Skin epidermis (tissue), 12 donors: ENCODE measurements at regions not wholly inside any gene's neighbourhood (a gene's known extent, or its start where the extent isn't known, plus 50 kb on each side); places are given as distances from the start of the nearest gene placed in this dataset.
"Not testable (repeated sequence)": the region's sequence is repeated elsewhere in the genome, so short reads cannot be mapped to it uniquely, and the experiment has no call there.

Experiments
- H3K27ac ChIP-seq, 21 experiments: fragments of 200-600 bp; sonication (generic) in 11 of 21; one replicate each; pipeline ENCODE4 v1.5.0; 2020; ENCODE audit warnings: mild to moderate bottlenecking in 3 of 21, inconsistent platforms in 2 of 21, moderate library complexity in 2 of 21
- H3K4me3 ChIP-seq, 7 experiments: fragments of 200-600 bp; sonication (generic) in 2 of 7; one replicate each; pipeline ENCODE4 v1.5.0; 2020; ENCODE audit warnings: inconsistent platforms in 2 of 7, mild to moderate bottlenecking in 2 of 7, moderate library complexity in 1 of 7

DNA sequence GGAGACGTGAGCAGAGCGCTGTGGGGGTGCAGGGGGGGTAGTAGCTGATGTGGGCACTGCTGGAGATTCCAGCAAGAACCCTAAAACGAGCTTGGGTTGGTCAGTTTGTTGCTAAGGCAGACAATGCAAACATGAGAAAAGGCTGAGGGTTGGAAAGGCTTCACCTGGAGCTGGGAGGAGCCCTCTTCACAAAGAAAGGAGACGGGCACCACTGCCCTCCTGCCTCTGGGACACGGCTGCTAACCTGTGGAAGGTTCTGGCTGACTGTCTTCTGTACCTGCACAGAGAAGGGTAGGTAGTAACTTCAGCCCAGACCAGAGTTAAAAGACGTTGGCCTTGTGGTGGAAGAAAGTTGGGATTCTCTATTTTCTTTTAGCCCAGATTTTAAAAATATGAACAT lies 108.7 kb downstream of the SUCLA2 start:
- Histone ChIP-seq H3K4me3 (no peak overlapping the region), H3K27ac (no peak overlapping the region)

DNA sequence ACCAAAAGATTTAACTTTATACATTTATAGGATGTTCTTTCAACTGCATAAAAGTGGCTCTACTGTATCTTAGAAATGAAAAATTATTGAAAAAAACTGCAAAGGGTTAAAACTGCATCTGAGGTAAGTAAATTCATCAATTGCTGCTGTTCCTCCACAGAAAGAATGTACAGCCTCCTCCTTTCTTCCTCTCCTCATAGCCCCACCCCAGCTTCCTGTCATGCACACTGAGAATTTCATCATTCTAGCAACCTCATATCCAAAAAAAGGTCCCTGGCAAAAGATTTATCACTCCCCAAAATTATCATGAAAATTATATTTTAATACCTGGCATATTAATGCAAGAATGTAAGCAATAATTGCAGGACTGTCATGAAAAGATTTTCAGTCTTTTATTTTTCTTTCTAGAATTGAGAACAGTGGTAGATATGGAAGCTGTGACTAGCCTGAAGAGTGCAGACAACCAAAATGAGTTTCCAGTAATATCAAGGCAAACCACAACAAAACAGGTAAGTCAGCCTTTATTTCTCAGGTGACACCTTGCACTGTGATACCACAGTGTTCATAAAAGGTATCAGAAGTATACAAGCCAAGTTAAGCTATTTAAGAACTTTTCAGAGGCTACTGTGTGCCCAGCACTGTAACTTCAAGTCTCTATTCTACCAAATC lies 110.8 kb downstream of the SUCLA2 start:
- Histone ChIP-seq H3K4me3 (no peak overlapping the region), H3K27ac (no peak overlapping the region)

DNA sequence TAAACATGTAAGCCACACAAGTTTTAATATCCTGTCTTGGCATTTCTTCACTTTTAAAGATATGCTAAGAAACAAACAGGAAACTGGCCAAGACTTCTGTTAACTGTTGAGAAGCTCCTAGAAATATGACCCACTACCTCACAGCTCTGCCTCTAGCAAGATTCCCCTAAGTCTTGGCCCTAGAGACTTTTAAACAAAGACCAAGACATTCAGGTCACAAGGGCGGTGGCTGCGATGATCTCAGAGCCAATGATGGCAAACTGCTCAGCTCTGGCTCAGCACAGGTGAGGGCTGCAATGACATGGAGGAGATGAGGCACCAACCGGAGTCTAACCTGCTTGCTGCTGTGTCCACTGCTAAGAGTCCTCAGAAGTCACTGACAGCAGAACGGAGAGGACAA lies 114.8 kb downstream of the SUCLA2 start:
- H3K27ac ChIP-seq, result no peak overlapping the region
- no peak overlapping the region for H3K4me3 ChIP-seq

DNA sequence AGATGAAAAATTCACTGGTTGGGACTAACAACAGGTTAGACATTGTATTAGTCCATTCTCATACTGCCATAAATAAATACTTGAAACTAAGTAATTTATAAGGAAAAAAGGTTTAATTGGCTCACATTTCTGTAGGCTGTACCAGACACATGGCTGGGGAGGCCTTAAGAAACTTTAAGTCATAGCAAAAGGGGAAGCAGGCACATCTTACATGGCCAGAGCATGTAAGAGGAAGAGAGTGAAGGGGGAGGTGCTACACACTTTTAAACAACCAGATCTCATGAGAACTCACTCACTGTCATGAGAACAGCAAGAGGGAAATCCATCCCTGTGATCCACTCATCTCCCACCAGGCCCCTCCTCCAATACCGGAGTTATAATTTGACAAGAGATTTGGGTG lies 125.9 kb downstream of the SUCLA2 start:
- Histone ChIP-seq H3K4me3 (no peak overlapping the region), H3K27ac (no peak overlapping the region)

DNA sequence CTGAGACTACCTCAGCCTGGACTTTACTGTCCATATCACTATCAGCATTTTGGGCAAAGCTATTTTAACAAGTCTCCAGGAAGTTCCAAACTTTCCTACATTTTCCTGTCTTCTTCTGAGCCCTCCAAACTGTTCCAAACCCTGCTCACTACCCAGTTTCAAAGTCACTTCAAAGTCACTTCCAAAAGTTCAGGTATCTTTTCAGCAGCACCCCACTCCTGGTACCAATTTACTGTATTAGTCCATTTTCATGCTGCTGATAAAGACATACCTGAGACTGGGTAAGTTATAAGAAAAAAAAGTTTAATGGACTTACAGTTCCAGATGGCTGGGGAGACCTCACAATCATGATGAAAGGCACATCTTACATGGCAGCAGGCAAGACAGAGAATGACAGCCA lies 127.1 kb downstream of the SUCLA2 start:
- not testable (repeated sequence) for H3K27ac ChIP-seq, H3K4me3 ChIP-seq

DNA sequence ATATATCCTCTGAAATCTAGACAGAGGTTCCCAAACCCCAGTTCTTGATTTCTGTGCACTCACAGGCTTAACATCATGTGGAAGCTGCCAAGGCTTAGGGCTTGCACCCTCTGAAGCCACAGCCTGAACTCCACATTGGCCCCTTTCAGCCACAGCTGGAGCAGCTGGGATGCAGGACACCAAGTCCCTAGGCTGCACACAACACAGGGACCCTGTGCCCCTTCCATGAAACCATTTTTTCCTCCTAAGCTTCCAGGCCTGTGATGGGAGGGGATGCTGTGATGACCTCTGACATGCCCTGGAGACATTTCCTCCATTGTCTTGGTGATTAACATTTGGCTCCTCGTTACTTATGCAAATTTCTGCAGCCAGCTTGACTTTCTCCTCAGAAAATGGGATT lies 127.8 kb downstream of the SUCLA2 start:
- H3K27ac ChIP-seq, H3K4me3 ChIP-seq: not testable (repeated sequence)

DNA sequence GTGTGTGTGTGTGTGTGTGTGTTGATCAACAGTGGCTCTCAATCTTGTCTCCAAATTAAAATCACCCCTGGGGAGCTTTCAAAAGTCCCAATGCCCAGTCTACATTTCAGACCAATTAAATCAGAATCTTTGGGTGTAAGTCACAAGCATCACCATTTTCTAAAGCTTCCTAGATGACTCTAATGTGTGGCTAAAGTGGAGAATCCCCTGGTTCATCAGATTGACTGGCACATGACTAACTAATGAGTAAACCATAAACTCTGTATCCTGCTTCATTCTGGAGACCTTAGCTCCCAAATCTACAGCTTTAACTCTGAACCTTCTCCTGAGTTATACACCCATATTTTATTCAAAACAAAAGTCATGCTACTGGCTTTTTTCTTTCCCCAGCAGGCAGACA lies 131.3 kb downstream of the SUCLA2 start:
- H3K4me3 ChIP-seq, result no peak overlapping the region

DNA sequence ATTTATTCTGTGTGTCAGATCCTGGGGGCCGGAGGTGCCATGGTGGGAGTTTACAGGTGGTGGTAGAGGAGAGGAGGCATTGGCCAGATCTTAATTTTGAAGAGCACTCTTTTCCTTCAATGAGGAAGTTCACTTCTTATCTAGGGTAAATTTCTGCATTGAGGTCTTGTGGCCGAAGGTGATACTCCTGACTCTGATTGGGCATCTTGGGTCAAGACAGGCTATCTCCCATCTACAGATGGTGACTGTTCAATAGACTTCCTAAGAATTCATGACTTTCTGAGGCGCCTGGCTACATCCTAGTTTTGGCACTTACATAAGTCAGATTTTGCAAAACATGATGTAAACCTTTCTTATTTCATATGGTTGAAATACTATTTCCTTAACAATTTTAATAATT lies 135.2 kb downstream of the SUCLA2 start:
- H3K27ac ChIP-seq, result no peak overlapping the region
- no peak overlapping the region for H3K4me3 ChIP-seq

More for the DNA sequence above, 131.3 kb downstream of the SUCLA2 start:
- H3K27ac ChIP-seq, result no peak overlapping the region

DNA sequence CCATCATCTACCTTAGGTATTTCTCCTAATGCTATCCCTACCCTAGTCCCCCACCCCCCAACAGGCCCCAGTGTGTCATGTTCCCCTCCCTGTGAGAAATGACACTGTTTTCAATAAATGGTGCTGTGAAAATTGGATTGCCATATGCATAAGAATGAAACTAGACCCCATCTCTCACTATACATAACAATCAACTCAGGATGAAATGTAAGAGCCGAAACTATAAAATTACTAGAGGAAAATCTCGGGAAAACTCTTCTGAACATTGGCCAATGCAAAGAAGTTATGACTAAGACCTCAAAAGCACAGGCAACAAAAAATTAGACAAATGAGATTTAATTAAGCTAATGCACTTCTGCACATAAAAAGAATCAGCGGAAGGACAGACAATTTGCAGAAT lies 138.2 kb downstream of the SUCLA2 start:
- Histone ChIP-seq H3K27ac (no peak overlapping the region), H3K4me3 (no peak overlapping the region)

DNA sequence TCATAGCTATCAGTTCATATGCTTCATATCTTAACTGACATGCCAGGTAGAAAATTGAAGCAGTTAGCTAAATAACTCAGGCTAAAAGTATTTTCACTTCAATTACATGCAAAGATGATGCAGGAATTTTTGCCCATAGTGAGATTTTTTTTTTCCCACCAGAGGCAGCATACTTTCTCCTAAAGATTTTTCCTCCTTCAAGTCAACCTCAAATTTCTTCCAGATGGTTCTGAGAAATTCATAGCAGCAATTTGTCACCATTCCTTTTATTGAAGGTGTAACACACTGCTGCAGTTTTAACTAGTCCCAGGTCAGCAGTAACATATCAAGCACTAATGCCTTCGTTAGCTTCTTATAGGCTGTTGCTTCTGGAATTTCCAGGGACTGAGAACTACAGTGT lies 141.9 kb downstream of the SUCLA2 start:
- H3K4me3 ChIP-seq, result no peak overlapping the region

DNA sequence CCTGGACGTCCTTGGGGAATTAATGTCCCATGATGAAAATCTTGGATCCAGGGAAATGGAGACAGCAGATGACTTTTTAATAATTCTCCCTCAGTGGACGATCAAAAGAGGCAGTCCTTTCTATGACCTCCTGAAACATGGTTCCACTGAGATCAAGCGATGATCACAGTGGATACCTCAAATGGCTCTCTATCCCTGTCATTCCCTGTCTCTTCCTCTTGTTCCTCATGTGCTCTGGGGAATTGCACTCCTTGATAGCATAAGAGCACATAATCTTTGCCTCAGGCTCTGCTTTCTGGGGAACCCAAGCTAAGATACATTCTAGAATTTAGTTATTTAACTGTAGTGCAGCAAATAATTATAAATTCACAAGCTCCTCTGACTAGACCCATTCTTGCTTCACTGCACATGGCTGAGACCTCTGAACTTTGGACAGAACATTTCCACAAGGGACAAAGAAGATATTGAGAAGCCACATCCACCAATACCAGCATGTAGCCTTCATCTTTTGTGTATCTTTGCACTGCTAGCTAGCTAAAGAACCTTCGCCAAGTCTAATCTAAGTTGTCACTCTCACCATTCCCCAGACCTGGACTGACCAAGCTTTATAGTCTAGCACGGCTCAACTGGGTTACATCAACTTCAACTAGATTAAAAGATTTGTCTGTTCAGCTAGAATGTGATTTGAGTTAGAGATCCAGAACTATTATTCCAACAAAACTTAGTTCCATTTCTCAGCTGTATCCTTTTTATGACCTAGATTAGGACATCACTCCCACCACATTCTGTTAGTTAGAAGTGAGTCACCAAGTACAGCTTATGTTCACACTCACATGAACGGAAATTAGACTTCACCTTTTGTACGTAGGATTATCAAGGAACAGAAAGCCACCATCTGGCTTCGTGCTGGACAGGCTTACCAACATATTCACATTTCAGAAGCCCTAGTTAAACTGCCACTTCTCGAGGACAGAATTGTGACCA lies 142.7 kb downstream of the SUCLA2 start:
- Histone ChIP-seq H3K27ac (peak overlapping the region in 2 of 21 experiments; percentile 29 to 50), H3K4me3 (no peak overlapping the region)

More for the DNA sequence above, 141.9 kb downstream of the SUCLA2 start:
- peak overlapping the region in 2 of 21 experiments; percentile 29 to 50 for H3K27ac ChIP-seq

DNA sequence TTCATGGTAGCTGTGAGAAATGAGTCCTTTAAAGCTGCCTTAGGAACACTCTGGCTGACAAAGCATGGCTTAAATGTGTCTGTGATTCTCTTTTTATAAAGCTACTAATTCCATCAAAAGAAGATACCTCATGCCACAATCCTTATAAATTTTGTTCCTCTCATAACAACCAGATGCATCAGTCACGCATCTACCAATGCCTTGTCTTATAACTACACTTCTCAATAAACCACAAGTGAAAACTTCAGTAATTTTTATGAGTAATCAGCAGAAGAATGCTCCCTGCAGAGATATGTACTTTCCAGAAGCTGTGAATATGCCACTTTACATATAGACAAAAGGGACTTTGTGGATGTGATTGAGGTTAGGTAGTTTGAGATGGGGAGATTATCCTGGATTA lies 147.8 kb downstream of the SUCLA2 start:
- Histone ChIP-seq H3K27ac (peak overlapping the region in 3 of 21 experiments; percentile 7 to 78 (median 56)), H3K4me3 (no peak overlapping the region)

DNA sequence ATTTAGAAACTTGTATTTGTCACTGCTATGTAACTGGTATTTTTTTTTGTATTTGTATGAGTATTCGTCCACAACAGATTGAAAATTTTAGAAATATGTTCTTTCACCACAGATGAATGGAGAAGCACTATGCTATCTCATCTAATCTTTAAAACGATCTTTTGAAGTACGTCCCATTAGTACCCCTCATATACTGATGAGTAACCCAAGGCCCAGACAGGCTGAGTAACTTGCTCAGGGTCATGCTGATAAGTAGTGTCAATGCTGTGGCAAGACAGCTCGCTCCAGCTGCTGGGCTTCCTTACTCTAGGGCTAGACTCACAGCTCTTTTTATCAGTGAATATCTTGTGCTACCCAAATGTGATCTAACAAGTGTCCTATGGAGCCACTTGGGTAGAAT lies 154.2 kb downstream of the SUCLA2 start:
- no peak overlapping the region for H3K4me3 ChIP-seq
- H3K27ac ChIP-seq, result no peak overlapping the region

DNA sequence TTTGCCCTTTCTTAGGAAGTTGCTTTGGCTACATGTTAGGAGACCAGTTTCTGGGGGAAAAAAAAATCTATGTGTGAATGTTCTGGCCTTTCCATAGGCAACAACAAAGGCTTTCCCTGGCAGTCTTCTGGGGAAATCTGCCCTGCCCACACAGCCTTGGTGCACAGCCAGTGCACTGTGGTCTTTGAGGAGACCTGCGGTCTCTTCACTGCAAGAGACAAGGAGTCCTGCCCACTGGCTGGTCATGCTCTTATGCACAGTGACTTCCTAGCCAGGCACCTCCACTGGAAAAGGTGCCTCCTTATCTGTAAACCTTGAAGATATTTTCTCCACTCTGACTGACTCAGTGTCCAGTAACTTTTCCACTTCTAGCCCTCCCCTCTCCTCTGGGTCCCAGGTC lies 155.1 kb downstream of the SUCLA2 start:
- Histone ChIP-seq H3K27ac (no peak overlapping the region), H3K4me3 (no peak overlapping the region)

DNA sequence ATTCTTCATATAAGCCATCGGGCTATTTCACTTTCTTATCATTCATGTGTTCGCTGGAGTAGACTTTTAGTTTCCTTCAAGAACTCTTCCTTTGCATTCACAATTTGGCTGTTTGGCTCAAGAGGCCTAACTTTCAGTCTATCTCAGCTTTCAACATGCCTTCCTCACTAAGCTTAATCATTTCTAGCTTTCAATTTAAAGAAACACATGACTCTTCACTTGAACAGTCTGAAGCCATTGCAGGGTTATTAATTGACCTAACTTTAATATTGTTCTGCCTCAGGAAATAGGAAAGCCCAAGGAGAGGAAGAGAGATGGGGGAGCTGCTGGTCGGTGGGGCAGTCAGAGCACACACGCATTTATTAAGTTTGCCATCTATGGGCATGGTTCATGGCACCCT lies 158.1 kb downstream of the SUCLA2 start:
- no peak overlapping the region for H3K4me3 ChIP-seq
- no peak overlapping the region for H3K27ac ChIP-seq

DNA sequence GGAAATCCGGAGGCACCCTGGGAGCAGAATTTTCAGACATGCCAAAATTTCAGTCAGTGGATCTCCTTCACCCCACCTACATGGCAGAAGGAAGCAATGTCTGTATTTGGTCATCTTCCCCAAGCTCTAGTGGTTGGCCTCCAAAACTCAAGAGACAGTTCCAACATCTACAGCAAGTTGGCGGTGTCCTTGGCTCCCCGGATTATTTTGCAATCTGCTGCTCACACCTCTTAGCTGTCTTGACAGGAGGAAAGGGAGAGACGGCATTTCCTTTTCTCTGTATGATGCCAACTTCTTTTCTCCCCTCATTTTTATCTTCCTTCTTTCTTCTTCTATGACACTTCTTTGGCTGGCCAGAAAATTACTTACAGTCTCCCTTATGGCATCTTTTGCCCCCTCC lies 159.9 kb downstream of the SUCLA2 start:
- no peak overlapping the region for H3K4me3 ChIP-seq
- no peak overlapping the region for H3K27ac ChIP-seq

DNA sequence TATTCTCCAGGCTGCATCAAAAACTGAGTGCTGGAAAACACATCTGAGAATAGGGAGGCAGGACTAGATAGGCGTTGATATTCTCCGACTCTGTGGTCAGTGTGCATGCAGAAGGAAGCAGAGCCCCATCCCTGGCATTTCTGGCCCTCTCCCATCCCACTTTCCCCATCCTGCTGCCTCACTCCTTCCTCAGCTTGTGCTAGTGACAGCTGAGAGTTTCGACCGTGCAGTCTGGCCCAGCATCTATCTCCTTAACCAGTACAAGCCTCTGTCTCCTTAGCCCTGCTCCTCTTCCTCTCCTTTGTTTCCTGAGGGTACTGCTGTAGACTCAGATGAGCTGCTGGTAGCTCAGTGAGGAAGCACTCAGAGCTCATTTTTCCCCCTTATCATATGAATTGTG lies 163.2 kb downstream of the SUCLA2 start:
- H3K27ac ChIP-seq, result no peak overlapping the region
- no peak overlapping the region for H3K4me3 ChIP-seq

DNA sequence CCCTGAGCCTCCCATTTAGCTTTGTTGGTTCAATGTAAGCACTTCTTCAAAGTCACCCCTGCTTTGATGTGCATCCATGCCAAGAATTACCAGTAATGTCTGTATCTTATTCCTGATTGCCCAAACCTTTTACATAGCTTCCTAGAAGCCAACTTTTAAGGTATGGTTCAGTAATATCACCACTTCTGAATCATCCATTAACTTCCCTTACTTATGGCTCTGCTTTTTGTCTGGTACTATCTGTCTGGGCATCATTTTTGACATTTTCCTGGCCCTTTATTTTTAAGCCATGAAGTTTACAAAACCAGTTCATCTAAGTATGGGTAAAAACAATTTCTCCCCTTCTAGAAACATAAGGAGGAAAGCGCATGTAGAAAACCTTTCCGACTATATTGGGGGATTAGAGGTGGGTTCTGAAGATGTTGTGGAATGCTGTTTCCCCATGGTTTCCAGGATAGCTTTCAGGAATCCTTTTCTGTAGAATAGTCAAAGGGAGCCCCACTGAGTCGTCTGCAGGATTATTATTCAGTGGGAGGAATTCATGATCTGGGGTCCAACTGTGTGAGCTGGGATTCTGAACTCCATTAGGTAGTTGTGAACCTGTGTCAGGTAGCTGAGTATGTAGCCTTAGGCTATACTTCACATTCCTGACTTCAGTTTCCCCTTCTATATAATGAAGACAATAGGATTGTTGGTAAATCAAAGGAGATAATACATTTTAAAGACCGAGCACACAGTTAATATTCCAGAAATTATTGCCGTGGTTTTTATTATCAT lies 163.8 kb downstream of the SUCLA2 start:
- Histone ChIP-seq H3K27ac (no peak overlapping the region), H3K4me3 (no peak overlapping the region)

DNA sequence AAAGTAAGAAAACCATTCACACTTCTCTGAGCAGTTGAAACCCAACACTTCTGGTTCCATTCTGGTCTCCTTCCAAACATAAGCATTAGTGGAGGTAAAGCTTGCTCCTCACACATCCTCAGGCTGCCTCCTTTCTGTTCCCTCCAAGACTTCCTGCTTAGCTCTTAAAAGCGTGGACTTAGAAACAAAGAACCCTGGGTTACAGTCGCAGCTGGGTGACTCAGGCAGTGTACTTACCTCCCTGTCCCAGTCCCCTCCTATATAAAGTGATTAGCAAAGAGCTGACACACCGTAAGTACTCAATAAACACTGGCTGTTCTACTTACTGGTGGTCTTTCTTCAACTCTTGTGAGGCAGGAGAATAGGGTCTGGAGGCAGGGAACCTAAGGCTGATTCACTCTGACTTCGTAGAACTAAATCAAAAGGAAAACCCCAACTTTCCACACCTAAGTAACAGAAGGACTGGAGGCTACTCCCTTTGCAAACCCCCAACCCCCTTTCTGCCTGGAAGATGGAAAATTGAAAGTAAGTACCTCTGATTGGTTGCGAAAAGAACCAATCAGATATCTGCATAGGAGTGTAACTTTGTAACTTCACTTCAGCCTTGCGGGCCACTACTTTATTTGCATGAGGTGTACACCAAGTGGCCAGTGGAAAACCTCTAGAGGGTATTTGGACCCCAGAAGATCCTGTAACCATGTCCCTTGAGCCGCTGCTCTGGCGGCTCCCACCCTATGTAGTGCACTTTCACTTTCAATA lies 165.4 kb downstream of the SUCLA2 start:
- H3K27ac ChIP-seq, result no peak overlapping the region
- H3K4me3 ChIP-seq, result no peak overlapping the region
